HEK293 (cell line): ENCODE measurements at regions not wholly inside any gene's neighbourhood (a gene's known extent, or its start where the extent isn't known, plus 50 kb on each side); places are given as distances from the start of the nearest gene placed in this dataset.
"Not testable (repeated sequence)": the region's sequence is repeated elsewhere in the genome, so short reads cannot be mapped to it uniquely, and the experiment has no call there.

Experiments used
- CTCF ChIA-PET: fragments of 350-600 bp; formaldehyde crosslinking; extraction: SDS; loops from one replicate; lab custom pipeline; 2021; ENCODE audit warnings: antibody characterized with exemption; lab: Yijun Ruan, JAX
- POLR2A ChIA-PET: fragments of 300-600 bp; formaldehyde crosslinking; extraction: SDS; loops from one replicate; lab custom pipeline; 2020; ENCODE audit warnings: antibody characterized with exemption, inconsistent platforms; lab: Yijun Ruan, JAX
- H3K27ac ChIP-seq: fragments of 200-500 bp; sonication (Bioruptor generic); 2 replicates; pipeline ENCODE4 v1.5.1; 2014; ENCODE audit warnings: low read depth, low read length, control low read depth, inconsistent platforms; ENCODE audit errors: extremely low read depth
- H3K36me3 ChIP-seq, 2 experiments: fragments of 200-500 bp in 1 of 2; sonication (Bioruptor generic) in 1 of 2; 1 replicate in 1 of 2; 2 replicates in 1 of 2; pipeline ENCODE4 v1.5.1; 2014 to 2017; ENCODE audit warnings: inconsistent platforms in 2 of 2, low read length in 2 of 2; ENCODE audit not compliant: control insufficient read depth in 2 of 2, insufficient read depth in 1 of 2
- H3K4me1 ChIP-seq: fragments of 200-500 bp; sonication (Bioruptor generic); 2 replicates; pipeline ENCODE4 v1.5.1; 2014; ENCODE audit warnings: mild to moderate bottlenecking, low read length, inconsistent platforms; ENCODE audit not compliant: control insufficient read depth, insufficient read depth
- H3K4me3 ChIP-seq: 2 replicates; pipeline ENCODE4 v1.5.1; 2011; ENCODE audit warnings: low read depth, mild to moderate bottlenecking, control low read depth, low read length, moderate library complexity
- H3K9me3 ChIP-seq: fragments of 200-500 bp; sonication (Bioruptor generic); 2 replicates; pipeline ENCODE4 v1.5.1; 2014; ENCODE audit warnings: low read depth, low read length, inconsistent platforms; ENCODE audit not compliant: control insufficient read depth, insufficient read depth
- MEIS1 ChIP-seq: sonication (generic); formaldehyde crosslinking; IDR thresholded peaks from 2 replicates; pipeline ENCODE4 v1.8.1; 2022; ENCODE audit warnings: missing genetic modification reagents, mild to moderate bottlenecking, borderline replicate concordance
- OSR2 ChIP-seq: fragments of 450-650 bp; formaldehyde crosslinking; IDR thresholded peaks from 2 replicates; pipeline ENCODE4 v1.5.1; 2016; ENCODE audit warnings: missing biosample characterization, missing genetic modification characterization
- SP2 ChIP-seq: fragments of 450-650 bp; formaldehyde crosslinking; IDR thresholded peaks from 2 replicates; pipeline ENCODE4 v1.5.1; 2016; ENCODE audit warnings: missing biosample characterization, missing genetic modification characterization
- WT1 ChIP-seq: fragments of 450-650 bp; formaldehyde crosslinking; IDR thresholded peaks from 2 replicates; pipeline ENCODE4 v1.5.1; 2016; ENCODE audit warnings: missing biosample characterization, missing genetic modification characterization
- ZNF132 ChIP-seq: fragments of 450-650 bp; formaldehyde crosslinking; IDR thresholded peaks from 2 replicates; pipeline ENCODE4 v1.5.1; 2017; ENCODE audit warnings: missing biosample characterization, missing genetic modification characterization, borderline replicate concordance
- ZNF423 ChIP-seq: fragments of 450-650 bp; formaldehyde crosslinking; IDR thresholded peaks from 2 replicates; pipeline ENCODE4 v1.5.1; 2016; ENCODE audit warnings: missing biosample characterization, missing genetic modification characterization
- ZNF514 ChIP-seq: fragments of 450-650 bp; formaldehyde crosslinking; IDR thresholded peaks from 2 replicates; pipeline ENCODE4 v1.5.1; 2016; ENCODE audit warnings: missing biosample characterization, missing genetic modification characterization
- ZNF529 ChIP-seq: fragments of 450-650 bp; formaldehyde crosslinking; IDR thresholded peaks from 2 replicates; pipeline ENCODE4 v1.5.1; 2017; ENCODE audit warnings: missing genetic modification characterization, missing biosample characterization; ENCODE audit not compliant: insufficient replicate concordance
- ZNF549 ChIP-seq: fragments of 450-650 bp; IDR thresholded peaks from 2 replicates; pipeline ENCODE4 v1.5.1; 2018; ENCODE audit warnings: missing biosample characterization, missing genetic modification characterization, mild to moderate bottlenecking, inconsistent platforms, moderate library complexity
- ZNF560 ChIP-seq: fragments of 450-650 bp; formaldehyde crosslinking; IDR thresholded peaks from 2 replicates; pipeline ENCODE4 v1.5.1; 2017; ENCODE audit warnings: missing biosample characterization, missing genetic modification characterization, borderline replicate concordance
- ZNF585B ChIP-seq: fragments of 450-650 bp; formaldehyde crosslinking; IDR thresholded peaks from 2 replicates; pipeline ENCODE4 v1.5.1; 2016; ENCODE audit warnings: missing biosample characterization, missing genetic modification characterization
- ZNF596 ChIP-seq: fragments of 450-650 bp; IDR thresholded peaks from 2 replicates; pipeline ENCODE4 v1.5.0; 2018; ENCODE audit warnings: missing biosample characterization, mild to moderate bottlenecking, missing genetic modification characterization, moderate library complexity
- TF ChIP-seq, protein P1 (sequence below): fragments of 450-650 bp; formaldehyde crosslinking; IDR thresholded peaks from 2 replicates; pipeline ENCODE4 v1.5.1; 2016; ENCODE audit warnings: missing biosample characterization, missing genetic modification characterization
- TF ChIP-seq, protein P2 (sequence below): fragments of 450-650 bp; formaldehyde crosslinking; IDR thresholded peaks from 2 replicates; pipeline ENCODE4; 2016; ENCODE audit warnings: missing biosample characterization, missing genetic modification characterization
- TF ChIP-seq, protein P3 (sequence below): fragments of 450-650 bp; formaldehyde crosslinking; IDR thresholded peaks from 2 replicates; pipeline ENCODE4 v1.5.1; 2016; ENCODE audit warnings: missing biosample characterization, missing genetic modification characterization
- TF ChIP-seq, protein P4 (sequence below): fragments of 450-650 bp; formaldehyde crosslinking; conservative IDR thresholded peaks from 2 replicates; pipeline ENCODE4 v1.5.1; 2016; ENCODE audit warnings: low read depth, missing biosample characterization, missing genetic modification characterization

DNA sequence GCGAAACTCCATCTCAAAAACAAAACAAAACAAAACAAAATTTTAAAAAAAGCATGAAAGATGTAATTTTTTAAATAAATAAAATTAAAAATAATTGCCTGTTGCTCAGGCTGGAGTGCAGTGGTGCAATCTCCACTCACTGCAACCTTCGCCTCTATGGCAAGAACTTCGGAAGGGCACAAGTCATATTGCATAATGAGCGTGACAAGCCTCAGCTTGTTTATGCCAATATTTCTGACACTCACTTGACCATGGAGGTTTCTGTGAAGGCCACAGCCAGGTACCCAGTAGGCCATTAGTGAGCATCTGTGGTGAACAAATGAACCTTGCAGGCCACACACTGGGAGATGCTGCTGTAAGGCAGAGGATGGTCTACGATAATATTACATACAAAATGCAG, 106.1 kb upstream of the KMT2C start:
- no peak overlapping the region for H3K27ac ChIP-seq
- no peak overlapping the region for H3K4me3 ChIP-seq
- no peaks in the 10 kb centered on the region for H3K9me3 ChIP-seq
- H3K4me1 ChIP-seq: no peaks in the 10 kb centered on the region
- TF ChIP-seq, protein P1, sequence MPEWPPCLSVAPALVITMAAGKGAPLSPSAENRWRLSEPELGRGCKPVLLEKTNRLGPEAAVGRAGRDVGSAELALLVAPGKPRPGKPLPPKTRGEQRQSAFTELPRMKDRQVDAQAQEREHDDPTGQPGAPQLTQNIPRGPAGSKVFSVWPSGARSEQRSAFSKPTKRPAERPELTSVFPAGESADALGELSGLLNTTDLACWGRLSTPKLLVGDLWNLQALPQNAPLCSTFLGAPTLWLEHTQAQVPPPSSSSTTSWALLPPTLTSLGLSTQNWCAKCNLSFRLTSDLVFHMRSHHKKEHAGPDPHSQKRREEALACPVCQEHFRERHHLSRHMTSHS (tag by site-specific recombination): no peak
- no peak for TF ChIP-seq ZNF423
- TF ChIP-seq OSR2 (tag by site-specific recombination): no peak
- no peak for TF ChIP-seq MEIS1 (CRISPR knock-in tag)
- TF ChIP-seq, protein P2, sequence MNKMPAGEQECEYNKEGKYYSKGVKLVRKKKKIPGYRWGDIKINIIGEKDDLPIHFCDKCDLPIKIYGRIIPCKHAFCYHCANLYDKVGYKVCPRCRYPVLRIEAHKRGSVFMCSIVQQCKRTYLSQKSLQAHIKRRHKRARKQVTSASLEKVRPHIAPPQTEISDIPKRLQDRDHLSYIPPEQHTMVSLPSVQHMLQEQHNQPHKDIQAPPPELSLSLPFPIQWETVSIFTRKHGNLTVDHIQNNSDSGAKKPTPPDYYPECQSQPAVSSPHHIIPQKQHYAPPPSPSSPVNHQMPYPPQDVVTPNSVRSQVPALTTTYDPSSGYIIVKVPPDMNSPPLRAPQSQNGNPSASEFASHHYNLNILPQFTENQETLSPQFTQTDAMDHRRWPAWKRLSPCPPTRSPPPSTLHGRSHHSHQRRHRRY (tag by site-specific recombination): no peak
- no peak for TF ChIP-seq ZNF549 (tag by site-specific recombination)
- TF ChIP-seq, protein P3, sequence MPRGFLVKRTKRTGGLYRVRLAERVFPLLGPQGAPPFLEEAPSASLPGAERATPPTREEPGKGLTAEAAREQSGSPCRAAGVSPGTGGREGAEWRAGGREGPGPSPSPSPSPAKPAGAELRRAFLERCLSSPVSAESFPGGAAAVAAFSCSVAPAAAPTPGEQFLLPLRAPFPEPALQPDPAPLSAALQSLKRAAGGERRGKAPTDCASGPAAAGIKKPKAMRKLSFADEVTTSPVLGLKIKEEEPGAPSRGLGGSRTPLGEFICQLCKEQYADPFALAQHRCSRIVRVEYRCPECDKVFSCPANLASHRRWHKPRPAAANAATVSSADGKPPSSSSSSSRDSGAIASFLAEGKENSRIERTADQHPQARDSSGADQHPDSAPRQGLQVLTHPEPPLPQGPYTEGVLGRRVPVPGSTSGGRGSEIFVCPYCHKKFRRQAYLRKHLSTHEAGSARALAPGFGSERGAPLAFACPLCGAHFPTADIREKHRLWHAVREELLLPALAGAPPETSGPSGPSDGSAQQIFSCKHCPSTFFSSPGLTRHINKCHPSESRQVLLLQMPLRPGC (tag by site-specific recombination): no peak
- no peak for TF ChIP-seq ZNF585B (tag by site-specific recombination)
- TF ChIP-seq ZNF560 (tag by site-specific recombination): no peak
- TF ChIP-seq WT1 (tag by site-specific recombination): no peak
- no peak for TF ChIP-seq ZNF132 (tag by site-specific recombination)
- TF ChIP-seq SP2 (tag by site-specific recombination): no peak
- TF ChIP-seq, protein P4, sequence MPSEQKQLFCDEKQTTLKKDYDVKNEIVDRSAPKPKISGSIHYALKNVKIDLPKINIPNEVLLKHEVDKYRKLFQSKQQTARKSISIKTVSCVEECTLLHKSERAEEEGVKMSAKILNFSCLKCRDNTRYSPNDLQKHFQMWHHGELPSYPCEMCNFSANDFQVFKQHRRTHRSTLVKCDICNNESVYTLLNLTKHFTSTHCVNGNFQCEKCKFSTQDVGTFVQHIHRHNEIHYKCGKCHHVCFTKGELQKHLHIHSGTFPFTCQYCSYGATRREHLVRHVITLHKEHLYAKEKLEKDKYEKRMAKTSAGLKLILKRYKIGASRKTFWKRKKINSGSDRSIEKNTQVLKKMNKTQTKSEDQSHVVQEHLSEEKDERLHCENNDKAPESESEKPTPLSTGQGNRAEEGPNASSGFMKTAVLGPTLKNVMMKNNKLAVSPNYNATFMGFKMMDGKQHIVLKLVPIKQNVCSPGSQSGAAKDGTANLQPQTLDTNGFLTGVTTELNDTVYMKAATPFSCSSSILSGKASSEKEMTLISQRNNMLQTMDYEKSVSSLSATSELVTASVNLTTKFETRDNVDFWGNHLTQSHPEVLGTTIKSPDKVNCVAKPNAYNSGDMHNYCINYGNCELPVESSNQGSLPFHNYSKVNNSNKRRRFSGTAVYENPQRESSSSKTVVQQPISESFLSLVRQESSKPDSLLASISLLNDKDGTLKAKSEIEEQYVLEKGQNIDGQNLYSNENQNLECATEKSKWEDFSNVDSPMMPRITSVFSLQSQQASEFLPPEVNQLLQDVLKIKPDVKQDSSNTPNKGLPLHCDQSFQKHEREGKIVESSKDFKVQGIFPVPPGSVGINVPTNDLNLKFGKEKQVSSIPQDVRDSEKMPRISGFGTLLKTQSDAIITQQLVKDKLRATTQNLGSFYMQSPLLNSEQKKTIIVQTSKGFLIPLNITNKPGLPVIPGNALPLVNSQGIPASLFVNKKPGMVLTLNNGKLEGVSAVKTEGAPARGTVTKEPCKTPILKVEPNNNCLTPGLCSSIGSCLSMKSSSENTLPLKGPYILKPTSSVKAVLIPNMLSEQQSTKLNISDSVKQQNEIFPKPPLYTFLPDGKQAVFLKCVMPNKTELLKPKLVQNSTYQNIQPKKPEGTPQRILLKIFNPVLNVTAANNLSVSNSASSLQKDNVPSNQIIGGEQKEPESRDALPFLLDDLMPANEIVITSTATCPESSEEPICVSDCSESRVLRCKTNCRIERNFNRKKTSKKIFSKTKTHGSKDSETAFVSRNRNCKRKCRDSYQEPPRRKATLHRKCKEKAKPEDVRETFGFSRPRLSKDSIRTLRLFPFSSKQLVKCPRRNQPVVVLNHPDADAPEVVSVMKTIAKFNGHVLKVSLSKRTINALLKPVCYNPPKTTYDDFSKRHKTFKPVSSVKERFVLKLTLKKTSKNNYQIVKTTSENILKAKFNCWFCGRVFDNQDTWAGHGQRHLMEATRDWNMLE (tag by site-specific recombination): no peak
- no peak for TF ChIP-seq ZNF596 (tag by site-specific recombination)
- TF ChIP-seq ZNF529 (tag by site-specific recombination): no peak
- TF ChIP-seq ZNF514 (tag by site-specific recombination): no peak
- TF ChIP-seq, all 188 proteins: peak for 0
- H3K36me3 ChIP-seq: no peaks in the 10 kb centered on the region
- ChIA-PET CTCF (no interaction called here), POLR2A (no interaction called here)

DNA sequence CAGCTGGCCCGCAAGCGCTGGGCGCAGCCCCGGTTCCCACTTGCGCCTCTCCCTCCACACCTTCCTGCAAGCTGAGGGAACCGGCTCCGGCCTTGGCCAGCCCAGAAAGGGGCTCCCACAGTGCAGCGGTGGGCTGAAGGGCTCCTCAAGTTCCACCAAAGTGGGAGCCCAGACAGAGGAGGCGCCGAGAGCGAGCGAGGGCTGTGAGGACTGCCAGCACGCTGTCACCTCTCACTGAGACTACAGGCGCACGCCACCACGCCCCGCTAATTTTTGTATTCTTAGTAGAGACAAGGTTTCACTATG, 103.3 kb upstream of the KMT2C start:
- CTCF ChIA-PET, H3K27ac ChIP-seq, H3K9me3 ChIP-seq: not testable (repeated sequence)

DNA sequence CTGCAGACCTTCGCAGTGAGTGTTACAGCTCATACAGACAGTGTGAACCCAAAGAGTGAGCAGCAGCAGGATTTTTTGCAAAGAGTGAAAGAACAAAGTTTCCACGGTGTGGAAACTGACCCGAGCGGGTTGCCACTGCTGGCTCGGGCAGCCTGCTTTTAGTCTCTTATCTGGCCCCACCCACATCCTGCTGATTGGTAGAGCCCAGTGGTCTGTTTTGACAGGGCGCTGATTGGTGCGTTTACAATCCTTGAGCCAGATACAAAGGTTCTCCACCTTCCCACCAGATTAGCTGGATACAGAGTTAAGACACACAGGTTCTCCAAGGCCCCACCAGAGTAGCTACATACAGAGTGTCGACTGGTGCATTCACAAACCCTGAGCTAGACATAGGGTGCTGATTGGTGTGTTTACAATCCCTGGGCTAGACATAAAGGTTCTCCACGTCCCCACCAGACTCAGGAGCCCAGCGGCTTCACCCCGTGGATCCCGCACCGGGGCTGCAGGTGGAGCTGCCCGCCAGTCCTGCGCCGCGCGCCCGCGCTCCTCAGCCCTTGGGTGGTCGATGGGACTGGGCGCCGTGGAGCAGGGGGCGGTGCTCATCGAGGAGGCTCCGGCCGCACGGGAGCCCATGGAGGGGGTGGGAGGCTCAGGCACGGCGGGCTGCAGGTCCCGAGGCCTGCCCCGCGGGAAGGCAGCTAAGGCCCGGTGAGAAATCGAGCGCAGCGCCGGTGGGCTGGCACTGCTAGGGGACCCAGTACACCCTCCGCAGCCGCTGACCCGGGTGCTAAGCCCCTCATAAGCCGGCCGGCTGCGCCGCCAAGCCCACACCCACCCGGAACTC, 102.8 kb upstream of the KMT2C start:
- H3K4me1 ChIP-seq, POLR2A ChIA-PET: not testable (repeated sequence)

More for the DNA sequence above, 103.3 kb upstream of the KMT2C start:
- H3K4me3 ChIP-seq, POLR2A ChIA-PET, H3K36me3 ChIP-seq, H3K4me1 ChIP-seq: not testable (repeated sequence)

More for the DNA sequence above, 102.8 kb upstream of the KMT2C start:
- H3K9me3 ChIP-seq, H3K4me3 ChIP-seq, H3K36me3 ChIP-seq, CTCF ChIA-PET, H3K27ac ChIP-seq: not testable (repeated sequence)
